ENCODE measurements at regions not wholly inside any gene's neighbourhood (a gene's known extent, or its start where the extent isn't known, plus 50 kb on each side); places are given as distances from the start of the nearest gene placed in this dataset.

DNA sequence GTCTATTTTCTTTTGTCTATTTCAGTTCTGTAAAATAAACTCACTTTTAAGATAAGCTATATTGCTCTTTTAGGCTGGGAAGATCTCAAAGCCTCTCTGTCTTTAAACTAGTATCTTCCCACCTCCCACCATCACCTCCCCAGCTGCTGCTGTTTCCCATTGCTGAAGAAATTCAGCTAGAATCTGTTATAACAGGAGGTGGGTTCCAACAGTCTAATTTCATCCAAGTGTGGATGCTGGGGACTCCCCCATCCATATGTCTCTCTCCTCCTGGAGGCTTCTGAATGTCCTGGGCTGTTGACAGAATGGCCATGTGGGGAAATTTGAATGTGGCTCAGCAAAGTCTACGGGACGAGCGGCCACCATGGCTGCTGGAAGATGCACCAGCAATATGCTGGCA is 301.0 kb downstream of the RASEF start:
- TF ChIP-seq, protein P1, sequence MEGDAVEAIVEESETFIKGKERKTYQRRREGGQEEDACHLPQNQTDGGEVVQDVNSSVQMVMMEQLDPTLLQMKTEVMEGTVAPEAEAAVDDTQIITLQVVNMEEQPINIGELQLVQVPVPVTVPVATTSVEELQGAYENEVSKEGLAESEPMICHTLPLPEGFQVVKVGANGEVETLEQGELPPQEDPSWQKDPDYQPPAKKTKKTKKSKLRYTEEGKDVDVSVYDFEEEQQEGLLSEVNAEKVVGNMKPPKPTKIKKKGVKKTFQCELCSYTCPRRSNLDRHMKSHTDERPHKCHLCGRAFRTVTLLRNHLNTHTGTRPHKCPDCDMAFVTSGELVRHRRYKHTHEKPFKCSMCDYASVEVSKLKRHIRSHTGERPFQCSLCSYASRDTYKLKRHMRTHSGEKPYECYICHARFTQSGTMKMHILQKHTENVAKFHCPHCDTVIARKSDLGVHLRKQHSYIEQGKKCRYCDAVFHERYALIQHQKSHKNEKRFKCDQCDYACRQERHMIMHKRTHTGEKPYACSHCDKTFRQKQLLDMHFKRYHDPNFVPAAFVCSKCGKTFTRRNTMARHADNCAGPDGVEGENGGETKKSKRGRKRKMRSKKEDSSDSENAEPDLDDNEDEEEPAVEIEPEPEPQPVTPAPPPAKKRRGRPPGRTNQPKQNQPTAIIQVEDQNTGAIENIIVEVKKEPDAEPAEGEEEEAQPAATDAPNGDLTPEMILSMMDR (IDR thresholded peaks at IDR 0.05): no peak
- TF ChIP-seq POLR2AphosphoS5 (IDR thresholded peaks at IDR 0.05) (no peak), POLR2A (IDR thresholded peaks at IDR 0.05) (no peak)

Data from suprapubic skin (tissue), 4 donors.